Gastroesophageal sphincter (tissue), 4 donors: ENCODE measurements at regions not wholly inside any gene's neighbourhood (a gene's known extent, or its start where the extent isn't known, plus 50 kb on each side); places are given as distances from the start of the nearest gene placed in this dataset.

Experiments
- ATAC-seq: fragments of 150-250 bp; one replicate; pipeline ENCODE4 v1.9.1; 2016; ENCODE audit warnings: mild to moderate bottlenecking, moderate library complexity
- H3K27ac ChIP-seq, 4 donors: fragments of 200-600 bp; sonication (generic) in 3 of 4; 1 replicate in 3 of 4; 2 replicates in 1 of 4; pipeline ENCODE4 v1.5.1; 2016 to 2019
- H3K27me3 ChIP-seq: fragments of 200-600 bp; sonication (generic); one replicate; pipeline ENCODE4 v1.5.1; 2019
- H3K36me3 ChIP-seq, 2 donors: fragments of 200-600 bp; sonication (generic); one replicate each; pipeline ENCODE4 v1.5.1; 2019; ENCODE audit warnings: control low read depth in 1 of 2
- H3K4me1 ChIP-seq, 3 donors: fragments of 200-600 bp; sonication (generic); 1 replicate in 2 of 3; 2 replicates in 1 of 3; pipeline ENCODE4 v1.5.1; 2016 to 2019; ENCODE audit warnings: control low read depth in 2 of 3
- H3K4me3 ChIP-seq, 2 donors: fragments of 200-600 bp; sonication (generic); one replicate each; pipeline ENCODE4 v1.5.1; 2019; ENCODE audit warnings: mild to moderate bottlenecking in 1 of 2, moderate library complexity in 1 of 2
- H3K9me3 ChIP-seq, 3 donors: fragments of 200-600 bp; sonication (generic); one replicate each; pipeline ENCODE4 v1.5.1; 2017 to 2019; ENCODE audit warnings: control low read depth in 2 of 3
- CTCF ChIP-seq, 4 experiments: fragments of 200-600 bp in 2 of 4; fragments of 450-650 bp in 2 of 4; sonication (generic) in 1 of 4; IDR thresholded peaks; one replicate each; pipeline ENCODE4 v1.5.1; 2017 to 2019; ENCODE audit warnings: antibody characterized with exemption in 4 of 4, mild to moderate bottlenecking in 2 of 4, moderate library complexity in 2 of 4
- EP300 ChIP-seq: sonication (generic); formaldehyde crosslinking; IDR thresholded peaks from one replicate; pipeline ENCODE4 v1.6.1; 2017; ENCODE audit warnings: antibody characterized with exemption, mild to moderate bottlenecking
- POLR2A ChIP-seq, 2 donors: fragments of 450-650 bp; IDR thresholded peaks; one replicate each; pipeline ENCODE4 v1.6.1; 2017; ENCODE audit warnings: antibody characterized with exemption in 2 of 2, mild to moderate bottlenecking in 2 of 2, moderate library complexity in 1 of 2
- POLR2AphosphoS5 ChIP-seq: sonication (generic); formaldehyde crosslinking; IDR thresholded peaks from one replicate; pipeline ENCODE4 v1.6.1; 2017; ENCODE audit warnings: antibody characterized with exemption
- WGBS, 2 donors: methylation state at CpG; one replicate each; pipeline ENCODE4 v1.1.5; 2018; ENCODE audit warnings: low coverage in 1 of 2; 5-methylcytosine and 5-hydroxymethylcytosine counted together

- 16 to 29% methylated on average over 3 of the region's 3 CpGs for WGBS, 2 donors
- Histone ChIP-seq H3K27me3 (no peaks in the 10 kb centered on the region), H3K27ac (no peak overlapping the region), H3K9me3 (no peaks in the 10 kb centered on the region), H3K4me3 (no peak overlapping the region), H3K36me3 (no peaks in the 10 kb centered on the region), H3K4me1 (peaks cover 2 to 28% (median 5%) of the 10 kb centered on the region in 3 donors)
- ATAC-seq, result no peak
- TF ChIP-seq POLR2AphosphoS5, result no peak
- peak in 1 of 4 experiments; percentile 13 for TF ChIP-seq CTCF (IDR thresholded peaks at IDR 0.05)
Observed at GRCh38 chr4:77432717-77433417, 172.8 kb upstream of the CXCL13 start.

GRCh38 chr4:77433418-77433733 lies 172.2 kb upstream of the CXCL13 start:
- no peak for ATAC-seq
- Histone ChIP-seq H3K9me3 (no peaks in the 10 kb centered on the region), H3K4me3 (no peak overlapping the region), H3K27me3 (no peaks in the 10 kb centered on the region), H3K36me3 (no peaks in the 10 kb centered on the region), H3K27ac (no peak overlapping the region), H3K4me1 (peaks cover 2 to 28% (median 5%) of the 10 kb centered on the region in 3 donors)
- WGBS, 2 donors, result 12 to 41% methylated on average over 2 of the region's 2 CpGs
- TF ChIP-seq CTCF (IDR thresholded peaks at IDR 0.05), result peak in 3 of 4 experiments; percentile 54 to 59 (median 55)
- TF ChIP-seq POLR2A (IDR thresholded peaks at IDR 0.05), result no peak

- Histone ChIP-seq H3K4me1 (peaks cover 2 to 28% (median 5%) of the 10 kb centered on the region in 3 donors), H3K27me3 (no peaks in the 10 kb centered on the region), H3K36me3 (no peaks in the 10 kb centered on the region), H3K27ac (peak overlapping the region in 1 of 4 donors; percentile 9), H3K4me3 (no peak overlapping the region), H3K9me3 (no peaks in the 10 kb centered on the region)
- ATAC-seq, result no peak
- TF ChIP-seq EP300 (no peak), POLR2AphosphoS5 (no peak), POLR2A (IDR thresholded peaks at IDR 0.05) (no peak), CTCF (IDR thresholded peaks at IDR 0.05) (no peak)
- 37 to 38% methylated on average over 10 of the region's 10 CpGs for WGBS, 2 donors
Observed at GRCh38 chr4:77434299-77435092, 171.1 kb upstream of the CXCL13 start.

- WGBS, 2 donors, result 79 to 90% methylated on average over 1 to 3 of the region's 4 CpGs
- Histone ChIP-seq H3K4me3 (no peak overlapping the region), H3K9me3 (no peaks in the 10 kb centered on the region), H3K4me1 (peaks cover 2 to 28% (median 5%) of the 10 kb centered on the region in 3 donors), H3K27ac (no peak overlapping the region), H3K36me3 (no peaks in the 10 kb centered on the region), H3K27me3 (no peaks in the 10 kb centered on the region)
- TF ChIP-seq CTCF (IDR thresholded peaks at IDR 0.05) (no peak), POLR2A (IDR thresholded peaks at IDR 0.05) (no peak), EP300 (no peak), POLR2AphosphoS5 (no peak)
- ATAC-seq, result no peak
Observed at GRCh38 chr4:77437079-77437478, 168.5 kb upstream of the CXCL13 start.

- Histone ChIP-seq H3K4me3 (no peak overlapping the region), H3K9me3 (no peaks in the 10 kb centered on the region), H3K4me1 (peaks cover 0 to 17% (median 2%) of the 10 kb centered on the region in 3 donors), H3K36me3 (no peaks in the 10 kb centered on the region), H3K27me3 (no peaks in the 10 kb centered on the region), H3K27ac (no peak overlapping the region)
- no peak for ATAC-seq
- 96 to 97% methylated on average over 9 of the region's 9 CpGs for WGBS, 2 donors
- TF ChIP-seq CTCF (IDR thresholded peaks at IDR 0.05), result no peak
- TF ChIP-seq POLR2AphosphoS5, result no peak
- no peak for TF ChIP-seq EP300
- TF ChIP-seq POLR2A (IDR thresholded peaks at IDR 0.05), result no peak
Observed at GRCh38 chr4:77438549-77438948, 167.1 kb upstream of the CXCL13 start.
